Cardiac muscle cell (in vitro differentiated cells and primary cell): ENCODE measurements at regions not wholly inside any gene's neighbourhood (a gene's known extent, or its start where the extent isn't known, plus 50 kb on each side); places are given as distances from the start of the nearest gene placed in this dataset.

Experiments used
- DNase-seq, 2 donors: peaks; one replicate each; pipeline versions ENCODE4 v3.0.0 to v3.0.0-alpha.2; 2010 to 2017; ENCODE audit warnings: low read depth in 1 of 2, low spot score in 1 of 2
- H3K27ac ChIP-seq: fragments of 200-600 bp; sonication (generic); 2 replicates; pipeline ENCODE4 v1.5.1; 2016
- H3K27me3 ChIP-seq: fragments of 200-600 bp; sonication (generic); 2 replicates; pipeline ENCODE4 v1.6.0; 2016; ENCODE audit warnings: control low read depth
- H3K36me3 ChIP-seq: fragments of 200-600 bp; sonication (generic); 2 replicates; pipeline ENCODE4 v1.5.1; 2016; ENCODE audit warnings: control low read depth
- H3K4me1 ChIP-seq: fragments of 200-600 bp; sonication (generic); 2 replicates; pipeline ENCODE4 v1.8.1; 2017; ENCODE audit warnings: low read depth, mild to moderate bottlenecking, mixed run types
- H3K4me3 ChIP-seq: fragments of 200-600 bp; sonication (generic); 2 replicates; pipeline ENCODE4 v1.5.1; 2016; ENCODE audit warnings: mild to moderate bottlenecking
- H3K9me3 ChIP-seq: fragments of 200-600 bp; sonication (generic); 2 replicates; pipeline ENCODE4 v1.5.1; 2017; ENCODE audit warnings: low read depth, mild to moderate bottlenecking, control low read depth
- TF ChIP-seq, protein P1 (sequence below): IDR thresholded peaks from 2 replicates; pipeline ENCODE4 v1.5.1; 2012; ENCODE audit warnings: low read depth, mild to moderate bottlenecking, low read length

DNA sequence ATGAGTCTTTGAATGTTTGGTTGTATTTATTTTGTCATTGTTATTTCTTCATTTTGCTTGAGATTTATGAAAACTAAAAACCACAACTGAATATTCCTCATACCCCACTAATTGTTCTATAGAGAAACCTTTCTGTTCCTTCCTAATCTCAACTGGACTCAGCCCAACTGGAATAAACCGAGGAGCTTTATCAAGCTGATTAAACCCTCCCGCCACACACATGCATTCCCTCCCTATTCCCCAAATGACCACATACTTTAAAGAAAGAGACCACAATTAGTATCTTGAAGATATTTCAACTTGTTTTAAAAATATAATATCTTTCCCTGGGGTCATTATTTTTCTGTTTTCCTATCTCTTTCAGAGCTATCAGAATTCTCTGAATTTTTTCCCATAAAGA lies 107.5 kb downstream of the OSR1 start:
- H3K4me1 ChIP-seq: peaks cover 1% of the 10 kb centered on the region
- no peaks in the 10 kb centered on the region for H3K27me3 ChIP-seq
- TF ChIP-seq, protein P1, sequence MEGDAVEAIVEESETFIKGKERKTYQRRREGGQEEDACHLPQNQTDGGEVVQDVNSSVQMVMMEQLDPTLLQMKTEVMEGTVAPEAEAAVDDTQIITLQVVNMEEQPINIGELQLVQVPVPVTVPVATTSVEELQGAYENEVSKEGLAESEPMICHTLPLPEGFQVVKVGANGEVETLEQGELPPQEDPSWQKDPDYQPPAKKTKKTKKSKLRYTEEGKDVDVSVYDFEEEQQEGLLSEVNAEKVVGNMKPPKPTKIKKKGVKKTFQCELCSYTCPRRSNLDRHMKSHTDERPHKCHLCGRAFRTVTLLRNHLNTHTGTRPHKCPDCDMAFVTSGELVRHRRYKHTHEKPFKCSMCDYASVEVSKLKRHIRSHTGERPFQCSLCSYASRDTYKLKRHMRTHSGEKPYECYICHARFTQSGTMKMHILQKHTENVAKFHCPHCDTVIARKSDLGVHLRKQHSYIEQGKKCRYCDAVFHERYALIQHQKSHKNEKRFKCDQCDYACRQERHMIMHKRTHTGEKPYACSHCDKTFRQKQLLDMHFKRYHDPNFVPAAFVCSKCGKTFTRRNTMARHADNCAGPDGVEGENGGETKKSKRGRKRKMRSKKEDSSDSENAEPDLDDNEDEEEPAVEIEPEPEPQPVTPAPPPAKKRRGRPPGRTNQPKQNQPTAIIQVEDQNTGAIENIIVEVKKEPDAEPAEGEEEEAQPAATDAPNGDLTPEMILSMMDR: no peak
- peak in 1 of 2 donors; percentile 71 for DNase-seq
- no peaks in the 10 kb centered on the region for H3K36me3 ChIP-seq
- no peaks in the 10 kb centered on the region for H3K9me3 ChIP-seq
- no peak overlapping the region for H3K27ac ChIP-seq
- no peak overlapping the region for H3K4me3 ChIP-seq

DNA sequence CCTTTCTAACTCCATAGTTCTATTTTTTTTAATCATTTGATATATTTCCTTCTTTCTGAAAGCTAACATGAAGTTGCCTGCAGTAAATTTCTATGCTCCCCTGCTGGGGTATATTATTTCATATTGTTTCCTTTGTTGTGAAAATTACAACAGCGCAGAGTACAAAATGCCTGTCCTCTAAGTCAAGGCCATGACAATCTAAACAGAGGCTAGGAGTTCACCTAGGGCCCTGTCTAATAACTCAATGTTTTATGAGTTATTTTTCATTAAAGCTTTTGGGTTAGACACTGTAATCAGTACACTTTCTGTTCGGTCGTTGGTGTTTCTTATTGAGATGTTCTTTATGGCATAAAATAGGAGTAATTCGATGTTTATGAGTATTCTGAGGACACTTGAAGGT lies 111.2 kb downstream of the OSR1 start:
- H3K36me3 ChIP-seq: no peaks in the 10 kb centered on the region
- H3K4me3 ChIP-seq: no peak overlapping the region
- H3K9me3 ChIP-seq: no peaks in the 10 kb centered on the region
- H3K27me3 ChIP-seq: no peaks in the 10 kb centered on the region
- no peak overlapping the region for H3K27ac ChIP-seq
- no peaks in the 10 kb centered on the region for H3K4me1 ChIP-seq
- DNase-seq: no peak
- TF ChIP-seq, protein P1: no peak

DNA sequence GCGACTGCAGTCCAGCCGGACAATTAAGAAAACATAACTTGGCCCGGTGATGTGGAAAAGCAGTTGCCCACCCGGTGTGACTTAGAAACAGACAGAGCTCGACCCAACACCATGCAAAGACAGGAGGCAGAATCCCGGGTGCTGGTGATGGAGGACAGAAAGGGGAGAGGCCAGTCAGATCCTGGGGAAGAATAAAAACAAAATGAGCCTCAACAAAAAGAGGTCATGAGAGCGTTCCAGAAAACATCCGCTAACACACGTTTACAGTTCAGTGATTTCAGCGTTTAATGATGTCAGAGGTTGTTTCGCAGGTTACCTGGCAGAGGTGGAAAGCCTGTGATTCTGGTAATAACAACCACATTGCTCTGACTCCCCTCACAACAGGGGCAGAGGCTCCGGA lies 111.9 kb downstream of the OSR1 start:
- no peak overlapping the region for H3K27ac ChIP-seq
- no peak overlapping the region for H3K4me3 ChIP-seq
- H3K9me3 ChIP-seq: no peaks in the 10 kb centered on the region
- TF ChIP-seq, protein P1: no peak
- H3K27me3 ChIP-seq: no peaks in the 10 kb centered on the region
- DNase-seq: no peak
- no peaks in the 10 kb centered on the region for H3K4me1 ChIP-seq
- no peaks in the 10 kb centered on the region for H3K36me3 ChIP-seq

DNA sequence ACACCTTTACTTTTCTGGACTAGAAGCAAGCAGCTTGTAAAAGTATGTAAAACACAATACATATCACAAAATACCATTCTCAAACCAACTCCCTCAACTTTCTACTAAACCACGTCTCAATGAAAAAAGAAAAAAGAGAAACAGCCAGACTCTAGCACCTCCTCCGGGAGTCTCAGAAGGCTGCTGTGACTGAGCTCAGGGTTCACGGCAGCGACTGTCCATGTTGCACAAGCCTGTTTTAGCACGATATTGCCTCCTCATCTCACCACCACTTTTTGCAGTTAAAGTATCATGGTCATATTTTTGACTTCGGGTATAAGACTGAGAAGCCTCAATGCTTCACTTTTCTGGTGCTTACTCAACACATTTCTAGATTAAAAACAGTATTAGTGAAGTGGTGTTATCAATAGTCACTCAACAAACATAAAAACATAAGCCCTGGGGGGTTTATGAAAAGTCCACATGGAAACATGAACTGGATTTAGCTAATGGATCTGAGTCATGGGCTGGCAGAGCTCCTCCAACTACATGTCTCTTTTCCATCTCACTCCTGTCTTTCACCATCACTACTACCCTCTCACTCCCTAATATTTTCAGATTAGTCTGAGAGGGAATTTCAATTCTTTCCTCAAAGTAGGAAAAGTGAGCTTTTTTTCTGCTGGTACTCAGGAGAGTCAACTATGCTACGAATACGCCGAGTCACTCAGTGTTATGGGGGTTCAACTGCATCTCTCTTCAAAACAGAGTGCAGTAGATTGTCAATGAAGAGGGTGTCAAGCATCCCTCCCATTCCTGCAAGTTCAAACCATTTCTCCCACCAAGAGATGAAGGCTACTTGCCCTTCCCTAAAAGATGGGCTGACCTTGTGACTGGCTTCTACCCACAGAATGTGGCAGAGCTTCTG lies 113.7 kb downstream of the OSR1 start:
- Histone ChIP-seq H3K27ac (no peak overlapping the region), H3K36me3 (no peaks in the 10 kb centered on the region), H3K4me1 (no peaks in the 10 kb centered on the region), H3K27me3 (no peaks in the 10 kb centered on the region), H3K4me3 (no peak overlapping the region), H3K9me3 (no peaks in the 10 kb centered on the region)
- TF ChIP-seq, protein P1: no peak
- peak in 1 of 2 donors; percentile 21 for DNase-seq

DNA sequence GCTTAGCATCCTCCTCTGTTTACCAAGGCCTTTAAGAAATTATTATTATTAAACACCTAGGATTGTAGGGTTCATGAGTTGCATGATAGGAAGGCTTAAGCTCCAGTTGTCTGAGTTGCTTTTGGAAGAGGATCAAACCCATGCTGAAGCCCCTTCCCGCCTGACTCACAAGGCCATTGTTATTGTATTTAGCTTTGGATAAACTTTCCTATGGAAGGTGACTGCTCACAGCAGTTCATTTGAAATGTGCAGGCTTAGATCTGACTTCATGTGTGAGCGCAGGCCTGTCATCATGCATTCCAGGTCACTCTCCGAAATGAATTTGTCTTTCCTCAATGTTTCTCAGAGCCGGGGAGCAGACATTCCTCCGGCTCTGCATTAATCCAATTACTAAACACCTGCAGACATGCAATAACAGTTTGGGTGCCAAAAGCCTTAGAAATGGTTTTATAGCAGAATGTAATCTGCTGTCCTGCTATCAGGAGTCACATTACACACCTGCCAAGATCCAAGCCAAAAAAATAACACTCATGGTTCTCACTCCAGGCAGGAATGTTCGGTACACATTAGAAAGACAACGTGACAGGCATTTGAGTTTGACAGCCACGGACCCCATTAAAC lies 119.9 kb downstream of the OSR1 start:
- TF ChIP-seq, protein P1: no peak
- Histone ChIP-seq H3K36me3 (no peaks in the 10 kb centered on the region), H3K27me3 (no peaks in the 10 kb centered on the region), H3K4me3 (no peak overlapping the region), H3K9me3 (no peaks in the 10 kb centered on the region), H3K4me1 (peaks cover 5% of the 10 kb centered on the region), H3K27ac (no peak overlapping the region)
- DNase-seq: no peak
